GM23338 (cell line): ENCODE measurements at regions not wholly inside any gene's neighbourhood (a gene's known extent, or its start where the extent isn't known, plus 50 kb on each side); places are given as distances from the start of the nearest gene placed in this dataset.

Source experiments
- ATAC-seq: fragments of 200-7000 bp; cut with Tn5 transposase; 3 replicates; pipeline ENCODE4 v1.9.1; 2020
- DNase-seq: peaks from one replicate; pipeline ENCODE4 v3.0.0-alpha.2; 2015; ENCODE audit warnings: low spot score
- H2AFZ ChIP-seq: fragments of 200-600 bp; sonication (generic); 2 replicates; pipeline ENCODE4 v1.8.0; 2016; ENCODE audit warnings: antibody characterized with exemption, mild to moderate bottlenecking, moderate library complexity
- H3F3A ChIP-seq: fragments of 200-600 bp; sonication (generic); replicated peaks from 2 replicates; pipeline ENCODE4 v1.8.0; 2017; ENCODE audit warnings: antibody characterized with exemption, mixed run types, low read depth
- H3K27ac ChIP-seq: fragments of 200-600 bp; sonication (generic); 2 replicates; pipeline ENCODE4 v1.6.1; 2016; ENCODE audit warnings: low read depth
- H3K27me3 ChIP-seq: fragments of 200-600 bp; sonication (generic); 2 replicates; pipeline ENCODE4 v1.8.0; 2016; ENCODE audit warnings: mild to moderate bottlenecking, mixed run types, moderate library complexity; ENCODE audit not compliant: insufficient read depth
- H3K36me3 ChIP-seq: fragments of 200-600 bp; sonication (generic); 2 replicates; pipeline ENCODE4 v1.8.0; 2016; ENCODE audit warnings: mild to moderate bottlenecking; ENCODE audit not compliant: insufficient read depth
- H3K4me1 ChIP-seq: fragments of 200-600 bp; sonication (generic); 2 replicates; pipeline ENCODE4 v1.8.0; 2016; ENCODE audit warnings: mild to moderate bottlenecking, moderate library complexity; ENCODE audit not compliant: insufficient read depth
- H3K4me2 ChIP-seq: fragments of 200-600 bp; sonication (generic); 2 replicates; pipeline ENCODE4 v1.7.1; 2017; ENCODE audit warnings: mixed run types
- H3K4me3 ChIP-seq: fragments of 200-600 bp; sonication (generic); 2 replicates; pipeline ENCODE4 v1.6.1; 2016; ENCODE audit warnings: mixed run types
- H3K79me2 ChIP-seq: fragments of 200-600 bp; sonication (generic); replicated peaks from 2 replicates; pipeline ENCODE4 v1.8.0; 2017; ENCODE audit warnings: mild to moderate bottlenecking; ENCODE audit not compliant: insufficient read depth
- H3K9me2 ChIP-seq: fragments of 200-600 bp; sonication (generic); 2 replicates; pipeline ENCODE4 v1.8.0; 2017; ENCODE audit not compliant: insufficient read depth
- H4K20me1 ChIP-seq: fragments of 200-600 bp; sonication (generic); replicated peaks from 2 replicates; pipeline ENCODE4 v1.8.0; 2017; ENCODE audit warnings: mild to moderate bottlenecking; ENCODE audit not compliant: insufficient read depth
- H3K27ac Mint-ChIP-seq: 2 replicates; pipeline ENCODE4 v1.8.0; 2020; ENCODE audit warnings: inconsistent platforms, mild to moderate bottlenecking, moderate library complexity, mixed read lengths
- H3K27me3 Mint-ChIP-seq: 3 replicates; pipeline ENCODE4 v1.8.0; 2022; ENCODE audit warnings: low read depth, mild to moderate bottlenecking, moderate library complexity, mixed read lengths, inconsistent platforms; ENCODE audit not compliant: insufficient read depth, poor library complexity
- H3K36me3 Mint-ChIP-seq: 3 replicates; pipeline ENCODE4 v1.8.0; 2021; ENCODE audit warnings: low read depth, mild to moderate bottlenecking, inconsistent platforms, moderate library complexity, mixed read lengths
- H3K4me1 Mint-ChIP-seq: 3 replicates; pipeline ENCODE4 v1.8.0; 2020; ENCODE audit warnings: mild to moderate bottlenecking, inconsistent platforms, mixed read lengths
- H3K4me3 Mint-ChIP-seq: 3 replicates; pipeline ENCODE4 v1.8.0; 2021; ENCODE audit warnings: moderate library complexity, mild to moderate bottlenecking, inconsistent platforms, mixed read lengths
- H3K9me3 Mint-ChIP-seq: 3 replicates; pipeline ENCODE4 v1.8.0; 2020; ENCODE audit warnings: moderate library complexity, mild to moderate bottlenecking, inconsistent platforms, mixed read lengths
- CREB1 ChIP-seq: fragments of 250-450 bp; sonication (Bioruptor Pico); IDR thresholded peaks from 2 replicates; pipeline ENCODE4 v1.5.0; 2020; ENCODE audit warnings: low read depth, mild to moderate bottlenecking, moderate library complexity
- CTCF ChIP-seq, 2 experiments: fragments of 200-600 bp in 1 of 2; sonication (generic) in 1 of 2; conservative IDR thresholded peaks; 2 replicates each; pipeline versions ENCODE4 v1.5.1 to v1.6.1; 2016 to 2017; ENCODE audit warnings: antibody characterized with exemption in 2 of 2, low read depth in 2 of 2, mild to moderate bottlenecking in 2 of 2, moderate library complexity in 1 of 2
- EZH2phosphoT487 ChIP-seq: fragments of 200-600 bp; sonication (generic); IDR thresholded peaks from one replicate; pipeline ENCODE4 v1.8.1; 2018; ENCODE audit warnings: antibody characterized with exemption; ENCODE audit not compliant: unreplicated experiment
- JUNB ChIP-seq: IDR thresholded peaks from one replicate; pipeline ENCODE4 v1.6.1; 2016; ENCODE audit warnings: antibody characterized with exemption; ENCODE audit not compliant: unreplicated experiment
- REST ChIP-seq: IDR thresholded peaks from one replicate; pipeline ENCODE4 v1.6.1; 2018; ENCODE audit warnings: antibody characterized with exemption; ENCODE audit not compliant: unreplicated experiment

DNA sequence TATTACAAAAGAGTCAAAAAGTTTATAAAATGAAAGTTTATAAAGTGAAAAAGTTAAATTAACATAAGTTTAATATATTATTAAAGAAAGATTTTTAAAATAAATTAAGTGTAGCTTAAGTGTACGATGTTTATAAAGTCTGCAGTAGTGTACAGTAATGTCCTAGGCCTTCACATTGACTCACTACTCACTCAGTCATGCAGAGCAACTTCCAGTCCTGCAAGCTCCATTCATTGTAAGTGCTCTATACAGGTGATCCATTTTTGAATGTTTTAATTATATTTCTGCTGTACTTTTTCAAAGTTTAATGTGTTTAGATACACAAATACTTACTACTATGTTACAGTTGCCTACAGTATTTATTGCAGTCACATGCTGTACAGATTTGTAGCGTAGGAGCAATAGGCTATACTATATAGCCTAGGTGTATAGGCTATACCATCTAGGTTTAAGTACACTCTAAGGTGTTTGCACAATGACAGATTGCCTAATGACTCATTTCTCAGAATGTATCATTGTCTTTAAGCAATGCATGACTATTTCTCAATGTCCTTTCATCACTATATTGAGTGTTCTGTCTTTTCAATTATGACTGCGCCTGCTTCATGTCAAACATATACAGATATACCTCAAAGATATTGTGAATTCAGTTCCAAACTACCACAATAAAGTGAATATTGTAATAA lies 1110.3 kb upstream of the MAP3K7 start (continued):
- no peak for TF ChIP-seq REST
- TF ChIP-seq EZH2phosphoT487 = no peak
- no peak for TF ChIP-seq JUNB

DNA sequence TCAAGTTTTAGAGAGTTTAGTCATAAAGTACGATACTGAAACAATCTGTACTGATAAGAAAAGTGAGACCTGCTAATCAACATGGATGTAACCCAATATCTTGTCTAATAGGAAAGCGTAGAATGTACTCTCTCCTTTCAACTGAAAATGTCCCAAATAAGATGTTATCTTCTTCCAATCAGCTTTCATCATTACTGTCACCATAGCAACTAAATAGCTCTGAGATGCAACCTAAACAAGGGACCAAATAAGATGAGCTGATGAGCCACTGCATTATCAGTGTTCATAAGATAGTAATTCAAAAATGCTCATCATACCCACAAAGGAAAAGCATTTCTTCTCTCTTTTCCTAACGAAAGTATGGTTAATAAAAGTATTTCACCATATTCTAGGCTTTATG lies 1108.3 kb upstream of the MAP3K7 start:
- no peak overlapping the region for H3K4me3 Mint-ChIP-seq
- Histone ChIP-seq H3F3A (no peaks in the 10 kb centered on the region), H3K4me1 (no peaks in the 10 kb centered on the region), H2AFZ (no peak overlapping the region), H3K27me3 (no peaks in the 10 kb centered on the region), H3K79me2 (no peaks in the 10 kb centered on the region), H3K9me2 (no peaks in the 10 kb centered on the region), H3K4me2 (no peak overlapping the region), H3K4me3 (no peak overlapping the region), H3K27ac (no peak overlapping the region), H3K36me3 (no peaks in the 10 kb centered on the region), H4K20me1 (no peaks in the 10 kb centered on the region)
- no peaks in the 10 kb centered on the region for H3K27me3 Mint-ChIP-seq
- H3K36me3 Mint-ChIP-seq = no peaks in the 10 kb centered on the region
- H3K27ac Mint-ChIP-seq = no peak overlapping the region
- no peaks in the 10 kb centered on the region for H3K9me3 Mint-ChIP-seq
- DNase-seq (no peak), ATAC-seq (no peak)
- no peaks in the 10 kb centered on the region for H3K4me1 Mint-ChIP-seq
- TF ChIP-seq CREB1 (CRISPR knock-in tag) = no peak
- no peak for TF ChIP-seq REST
- TF ChIP-seq CTCF (conservative IDR thresholded peaks at IDR 0.05; ENCODE audit: low read depth in 2 of 2) = no peak
